GM12875 (cell line): ENCODE measurements at regions not wholly inside any gene's neighbourhood (a gene's known extent, or its start where the extent isn't known, plus 50 kb on each side); places are given as distances from the start of the nearest gene placed in this dataset.
A peak's percentile ranks its signal among the peaks of the same experiment; 100 is the strongest.

ENCODE experiments used
- H3K4me3 ChIP-seq: one replicate; pipeline ENCODE4 v1.5.1; 2011; ENCODE audit warnings: low read depth, low read length, control low read depth
- TF ChIP-seq, protein P1 (sequence below): IDR thresholded peaks from 2 replicates; pipeline ENCODE4 v1.5.1; 2011; ENCODE audit warnings: low read depth, mild to moderate bottlenecking, control low read depth, inconsistent platforms, low read length, moderate library complexity, borderline replicate concordance; ENCODE audit not compliant: insufficient read depth

DNA sequence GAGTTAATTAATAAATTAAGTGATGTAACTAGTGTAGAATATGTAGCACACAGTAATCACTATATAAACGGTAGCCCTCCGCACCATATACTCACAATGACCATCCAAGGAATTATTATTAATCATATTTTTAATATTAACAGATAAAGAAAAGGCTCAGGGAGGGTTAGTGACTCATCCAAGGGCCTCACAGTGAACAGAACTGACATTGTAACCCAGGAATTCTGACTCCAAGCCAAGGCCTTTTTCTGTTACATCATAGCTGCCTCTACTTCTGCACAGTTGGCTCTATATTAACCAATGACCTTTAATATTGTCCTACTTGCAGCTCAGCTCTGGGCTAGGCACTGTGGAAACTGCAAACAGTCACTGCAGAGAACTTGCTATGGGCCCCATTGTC, 117.5 kb upstream of the SIRPG start:
- no peak overlapping the region for H3K4me3 ChIP-seq
- TF ChIP-seq, protein P1, sequence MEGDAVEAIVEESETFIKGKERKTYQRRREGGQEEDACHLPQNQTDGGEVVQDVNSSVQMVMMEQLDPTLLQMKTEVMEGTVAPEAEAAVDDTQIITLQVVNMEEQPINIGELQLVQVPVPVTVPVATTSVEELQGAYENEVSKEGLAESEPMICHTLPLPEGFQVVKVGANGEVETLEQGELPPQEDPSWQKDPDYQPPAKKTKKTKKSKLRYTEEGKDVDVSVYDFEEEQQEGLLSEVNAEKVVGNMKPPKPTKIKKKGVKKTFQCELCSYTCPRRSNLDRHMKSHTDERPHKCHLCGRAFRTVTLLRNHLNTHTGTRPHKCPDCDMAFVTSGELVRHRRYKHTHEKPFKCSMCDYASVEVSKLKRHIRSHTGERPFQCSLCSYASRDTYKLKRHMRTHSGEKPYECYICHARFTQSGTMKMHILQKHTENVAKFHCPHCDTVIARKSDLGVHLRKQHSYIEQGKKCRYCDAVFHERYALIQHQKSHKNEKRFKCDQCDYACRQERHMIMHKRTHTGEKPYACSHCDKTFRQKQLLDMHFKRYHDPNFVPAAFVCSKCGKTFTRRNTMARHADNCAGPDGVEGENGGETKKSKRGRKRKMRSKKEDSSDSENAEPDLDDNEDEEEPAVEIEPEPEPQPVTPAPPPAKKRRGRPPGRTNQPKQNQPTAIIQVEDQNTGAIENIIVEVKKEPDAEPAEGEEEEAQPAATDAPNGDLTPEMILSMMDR: no peak

DNA sequence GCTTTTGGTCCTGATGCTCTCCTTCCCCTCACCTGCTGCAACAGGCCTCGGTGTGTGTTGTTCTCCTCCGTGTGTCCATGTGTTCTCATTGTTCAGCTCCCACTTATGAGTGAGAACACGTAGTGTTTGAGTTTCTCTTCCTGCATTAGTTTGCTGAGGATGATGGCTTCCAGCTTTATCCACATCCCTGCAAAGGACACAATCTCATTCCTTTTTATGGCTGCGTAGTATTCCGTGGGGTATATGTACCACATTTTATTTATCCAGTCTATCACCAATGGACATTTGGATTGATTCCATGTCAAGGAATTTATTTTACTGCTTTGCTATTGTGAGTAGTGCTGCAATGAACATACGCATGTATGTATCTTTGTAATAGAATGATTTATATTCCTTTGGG, 116.9 kb upstream of the SIRPG start:
- no peak overlapping the region for H3K4me3 ChIP-seq
- TF ChIP-seq, protein P1: no peak

DNA sequence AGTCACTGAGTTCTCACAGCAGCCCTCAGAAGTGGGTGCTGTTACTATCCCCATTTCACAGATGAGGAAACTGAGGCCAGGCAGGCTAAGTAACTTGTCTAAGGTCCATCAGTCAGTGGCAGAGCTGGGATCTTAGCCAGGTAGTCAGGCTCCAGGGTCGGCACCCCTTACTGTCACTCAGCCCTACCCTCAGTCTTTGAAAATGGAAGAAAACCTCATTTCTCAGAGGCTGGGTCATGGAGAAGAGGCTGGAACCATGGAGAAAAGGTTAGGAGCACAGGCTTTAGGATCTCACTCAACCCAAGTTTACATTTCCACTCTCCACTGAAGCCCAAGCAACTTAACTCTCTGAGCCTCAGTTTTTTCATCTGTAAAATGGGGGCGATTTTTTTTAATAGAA, 116.2 kb upstream of the SIRPG start:
- H3K4me3 ChIP-seq: no peak overlapping the region
- TF ChIP-seq, protein P1: no peak

DNA sequence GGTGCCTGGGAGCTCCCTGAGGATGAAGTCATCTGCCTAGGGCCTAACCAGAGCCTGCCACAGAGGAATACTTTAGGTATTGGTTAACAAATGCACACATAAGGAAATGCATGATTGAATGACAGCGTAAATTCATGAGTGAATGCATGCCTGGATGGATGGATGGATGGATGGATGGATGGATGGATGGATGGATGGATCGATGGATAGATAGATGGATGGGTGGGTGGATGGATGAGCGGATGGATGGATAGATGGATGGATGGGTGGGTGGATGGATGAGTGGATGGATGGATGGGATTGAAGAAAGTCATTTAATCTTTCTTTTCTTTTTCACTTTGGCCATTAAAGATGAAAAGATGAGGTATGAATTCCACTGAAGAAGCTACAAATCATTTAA, 111.9 kb upstream of the SIRPG start:
- no peak overlapping the region for H3K4me3 ChIP-seq
- TF ChIP-seq, protein P1: no peak

DNA sequence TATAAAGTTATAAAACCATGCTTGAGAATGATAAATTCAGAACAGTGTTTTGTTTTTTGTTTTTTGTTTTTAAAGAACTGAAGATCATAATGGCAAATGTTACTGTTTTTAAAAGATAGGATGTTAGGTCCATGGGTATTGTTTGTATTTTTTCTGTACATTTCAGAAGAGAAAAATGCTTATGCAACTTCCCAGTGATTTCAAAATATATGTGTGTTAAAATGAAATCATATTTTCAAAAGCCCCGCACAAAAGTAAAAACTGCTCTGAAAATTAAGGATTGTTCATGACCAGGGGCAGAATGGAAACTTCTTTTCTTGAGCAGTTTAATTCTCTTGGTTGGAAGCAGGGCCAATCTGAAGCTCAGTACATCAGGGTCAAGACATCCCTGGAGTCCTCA, 109.2 kb upstream of the SIRPG start:
- TF ChIP-seq, protein P1: no peak
- no peak overlapping the region for H3K4me3 ChIP-seq

DNA sequence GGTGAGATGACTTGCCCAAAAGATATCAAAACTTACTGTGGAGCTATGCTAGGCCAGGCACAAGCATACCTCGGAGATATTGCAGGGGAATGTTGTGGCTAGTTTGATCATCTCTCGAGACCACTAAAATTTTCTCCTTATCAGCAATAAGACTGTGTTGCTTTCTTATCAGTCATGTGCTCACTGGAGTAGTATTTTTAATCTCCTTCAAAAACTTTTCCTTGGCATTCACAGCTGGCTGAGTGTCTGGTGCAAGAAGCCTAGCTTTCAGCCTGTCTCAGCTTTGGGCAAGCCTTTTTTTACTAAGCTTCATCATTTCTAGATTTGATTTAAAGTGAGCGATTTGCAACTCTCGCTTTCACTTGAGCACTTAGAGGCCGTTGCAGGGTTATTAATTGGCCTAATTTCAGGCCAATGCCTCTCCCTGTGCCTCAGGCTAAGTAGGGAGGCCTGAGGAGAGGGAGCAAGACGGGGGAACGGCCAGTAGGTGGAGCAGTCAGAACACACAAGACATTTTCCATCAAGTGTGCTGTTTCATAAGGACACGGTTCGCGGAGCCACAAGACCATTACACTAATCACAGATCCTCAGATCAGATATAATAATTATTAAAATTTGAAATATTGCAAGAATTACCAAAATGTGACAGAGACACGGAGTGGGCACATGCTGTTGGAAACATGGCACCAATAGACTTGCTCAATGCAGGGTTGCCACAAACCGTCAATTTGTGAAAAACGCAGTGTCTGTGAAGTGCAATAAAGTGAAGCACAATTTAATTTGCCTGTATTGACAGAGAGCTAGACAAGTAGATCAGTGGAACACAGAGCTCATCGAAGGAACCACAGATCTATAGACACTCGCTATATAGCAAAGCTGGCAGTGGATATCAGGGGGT, 106.8 kb upstream of the SIRPG start:
- TF ChIP-seq, protein P1: peak; percentile 76
- no peak overlapping the region for H3K4me3 ChIP-seq

DNA sequence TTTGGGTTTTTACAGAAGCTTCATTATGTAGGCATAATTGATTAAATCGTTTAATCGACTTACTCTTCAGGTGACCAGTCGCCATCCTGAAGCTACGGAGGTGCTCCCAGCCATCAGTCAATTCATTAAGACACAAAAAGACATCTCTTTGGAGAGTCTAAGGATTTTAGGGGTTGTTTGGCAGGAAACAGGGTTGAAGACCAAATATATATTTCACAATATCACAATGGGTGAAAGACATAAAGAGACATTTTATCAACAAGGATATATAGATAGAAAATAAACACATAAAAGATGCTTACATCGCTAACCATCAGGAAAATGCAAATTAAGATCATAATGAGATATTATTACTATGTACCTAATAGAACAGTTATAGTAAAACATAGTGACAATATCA, 104.0 kb upstream of the SIRPG start:
- no peak overlapping the region for H3K4me3 ChIP-seq
- TF ChIP-seq, protein P1: no peak
